ENCODE measurements at regions not wholly inside any gene's neighbourhood (a gene's known extent, or its start where the extent isn't known, plus 50 kb on each side); places are given as distances from the start of the nearest gene placed in this dataset.
"Not testable (repeated sequence)": the region's sequence is repeated elsewhere in the genome, so short reads cannot be mapped to it uniquely, and the experiment has no call there.

DNA sequence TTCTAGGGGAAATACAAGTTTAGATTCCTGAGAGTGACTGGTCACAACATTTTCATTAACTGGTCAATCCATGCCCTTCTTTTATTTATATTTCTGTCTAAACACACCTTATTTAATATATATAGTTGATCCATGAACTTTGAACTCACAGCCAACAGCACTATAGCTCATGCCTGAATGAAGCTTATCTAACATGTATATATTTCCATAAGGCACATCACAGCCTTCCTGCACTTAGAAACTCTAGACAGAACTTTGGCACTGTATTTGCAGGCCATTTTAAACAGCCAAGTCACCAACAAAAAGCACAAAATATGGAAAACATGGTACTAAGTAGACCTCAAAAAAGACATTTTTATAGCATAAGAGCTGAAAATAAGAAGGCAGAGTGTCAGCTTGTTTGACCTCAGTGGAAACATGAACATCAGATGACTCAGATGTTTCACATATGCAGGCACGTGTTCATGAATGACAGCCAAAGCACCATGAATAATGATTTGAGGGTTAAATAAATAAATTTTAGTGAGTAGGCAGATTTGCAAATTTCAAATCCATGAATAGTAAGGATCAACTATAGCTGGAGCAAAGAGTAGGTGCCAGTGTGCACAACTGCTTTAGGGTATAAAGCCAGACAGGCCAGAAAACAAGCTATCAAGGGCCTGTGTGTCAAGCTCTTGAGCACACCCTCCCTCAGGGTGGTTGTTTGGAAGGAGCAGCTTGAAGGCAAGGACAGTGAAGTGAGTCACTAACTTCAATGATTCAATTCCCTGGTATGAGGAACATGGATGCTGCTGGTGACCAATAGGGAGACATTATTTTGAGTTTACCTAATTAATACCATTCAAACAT lies 88.9 kb upstream of the NT5E start:
- no peak overlapping the region for H3K4me3 ChIP-seq (ENCODE audit: low read depth, low read length)
- DNase-seq (ENCODE audit: low read depth): peak; percentile 90

DNA sequence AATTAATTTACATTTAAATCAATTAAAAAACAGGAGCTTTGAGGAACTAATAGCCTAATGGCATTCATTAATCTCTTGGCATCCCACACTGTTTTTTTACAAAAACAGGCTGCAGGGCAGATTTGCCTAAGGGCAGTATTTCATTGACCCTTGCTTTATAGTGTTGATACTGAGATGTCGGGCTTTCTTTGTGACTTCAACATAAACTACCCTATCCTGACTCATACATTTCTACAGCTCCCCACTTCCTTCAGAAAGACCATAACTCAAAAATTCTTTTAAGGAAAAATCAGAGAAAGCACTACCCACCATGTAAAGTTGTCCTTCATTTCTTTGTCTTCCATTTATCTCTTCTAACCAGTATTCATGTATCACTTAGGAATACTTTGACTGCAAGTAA lies 92.2 kb upstream of the NT5E start:
- no peak for DNase-seq (ENCODE audit: low read depth)
- H3K4me3 ChIP-seq (ENCODE audit: low read depth, low read length): no peak overlapping the region

DNA sequence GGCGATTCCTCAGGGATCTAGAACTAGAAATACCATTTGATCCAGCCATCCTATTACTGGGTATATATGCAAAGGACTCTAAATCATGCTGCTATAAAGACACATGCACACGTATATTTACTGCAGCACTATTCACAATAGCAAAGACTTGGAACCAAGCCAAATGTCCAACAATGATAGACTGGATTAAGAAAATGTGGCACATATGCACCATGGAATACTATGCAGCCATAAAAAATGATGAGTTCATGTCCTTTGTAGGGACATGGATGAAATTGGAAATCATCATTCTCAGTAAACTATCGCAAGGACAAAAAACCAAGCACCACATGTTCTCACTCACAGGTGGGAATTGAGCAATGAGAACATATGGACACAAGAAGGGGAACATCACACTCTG lies 93.1 kb upstream of the NT5E start:
- H3K4me3 ChIP-seq (ENCODE audit: low read depth, low read length); DNase-seq (ENCODE audit: low read depth): not testable (repeated sequence)

DNA sequence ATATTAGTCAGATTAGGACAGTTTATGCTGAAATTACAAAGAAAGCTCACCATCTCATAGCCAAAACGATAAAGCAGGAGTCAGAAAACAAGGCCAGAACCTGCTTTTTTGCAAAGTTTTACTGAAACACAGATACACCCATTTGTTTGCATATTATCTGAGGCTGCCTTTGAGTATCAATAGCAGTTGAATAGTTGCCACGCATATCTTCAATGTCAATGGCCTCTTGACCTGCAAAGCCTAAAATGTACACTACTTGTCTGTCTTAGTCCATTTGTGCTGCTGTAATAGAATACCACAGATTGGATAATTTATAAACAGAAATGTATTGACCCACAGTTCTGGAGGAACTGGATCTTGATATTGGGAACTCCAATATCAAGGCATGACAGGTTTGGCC lies 94.1 kb upstream of the NT5E start:
- H3K4me3 ChIP-seq (ENCODE audit: low read depth, low read length): no peak overlapping the region
- DNase-seq (ENCODE audit: low read depth): no peak

DNA sequence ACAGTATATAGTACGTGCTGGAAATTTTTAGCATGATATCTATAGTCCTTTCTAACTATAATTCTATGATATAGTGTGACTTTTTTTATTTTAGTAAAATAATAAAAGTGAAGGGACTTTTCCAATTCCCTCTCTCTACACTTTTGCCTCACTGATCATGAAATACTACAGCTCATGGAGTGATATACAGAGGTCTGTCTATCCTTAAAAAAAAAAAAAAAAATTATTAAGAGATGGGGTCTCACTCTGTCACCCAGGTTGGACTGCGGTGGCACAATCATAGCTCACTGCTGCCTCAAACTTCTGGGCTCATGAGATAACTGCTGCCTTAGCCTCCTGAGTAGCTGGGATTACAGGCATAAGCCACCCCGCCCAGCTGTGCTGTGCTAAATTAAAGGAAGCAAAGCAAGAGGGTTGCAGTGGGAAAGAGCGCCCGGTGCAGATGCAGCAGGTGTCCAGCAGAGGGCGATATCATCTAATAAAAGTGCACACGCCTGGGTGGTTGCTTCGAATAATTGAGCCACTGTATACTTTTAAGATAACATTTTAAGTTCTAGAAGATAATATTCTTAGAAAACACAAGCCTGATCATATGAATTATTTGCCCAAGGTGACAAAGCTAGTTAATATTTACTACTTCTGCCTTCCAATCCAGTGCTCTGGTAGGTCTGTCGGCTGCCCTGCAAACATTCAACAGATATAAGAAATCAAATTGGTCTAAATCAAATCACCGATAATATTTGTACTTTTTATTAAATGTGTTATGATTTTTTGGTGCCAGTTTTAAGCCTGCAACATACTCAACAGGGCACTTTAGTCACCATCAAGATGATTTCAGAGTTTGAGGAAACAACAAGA lies 94.9 kb upstream of the NT5E start:
- peak; percentile 33 for DNase-seq (ENCODE audit: low read depth)
- H3K4me3 ChIP-seq (ENCODE audit: low read depth, low read length): no peak overlapping the region

DNA sequence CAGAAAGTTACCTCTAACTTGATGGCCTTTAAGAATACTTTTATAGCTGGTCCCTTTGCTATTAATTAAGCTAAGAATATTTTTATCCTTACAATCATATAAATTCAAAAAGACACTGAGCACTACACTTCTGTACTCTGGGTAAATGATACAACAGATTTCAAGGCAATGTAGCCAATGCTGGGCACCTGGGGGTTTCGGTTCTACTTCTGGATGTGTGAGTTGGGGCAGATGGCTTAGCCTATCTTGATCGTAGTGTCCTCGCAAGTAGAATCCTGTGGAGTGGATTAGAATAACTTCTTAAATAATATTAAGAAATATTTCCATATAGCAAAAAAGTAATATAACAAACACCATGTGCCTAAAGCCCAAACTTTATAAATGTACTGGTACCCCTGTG lies 96.9 kb upstream of the NT5E start:
- no peak overlapping the region for H3K4me3 ChIP-seq (ENCODE audit: low read depth, low read length)
- DNase-seq (ENCODE audit: low read depth): no peak

DNA sequence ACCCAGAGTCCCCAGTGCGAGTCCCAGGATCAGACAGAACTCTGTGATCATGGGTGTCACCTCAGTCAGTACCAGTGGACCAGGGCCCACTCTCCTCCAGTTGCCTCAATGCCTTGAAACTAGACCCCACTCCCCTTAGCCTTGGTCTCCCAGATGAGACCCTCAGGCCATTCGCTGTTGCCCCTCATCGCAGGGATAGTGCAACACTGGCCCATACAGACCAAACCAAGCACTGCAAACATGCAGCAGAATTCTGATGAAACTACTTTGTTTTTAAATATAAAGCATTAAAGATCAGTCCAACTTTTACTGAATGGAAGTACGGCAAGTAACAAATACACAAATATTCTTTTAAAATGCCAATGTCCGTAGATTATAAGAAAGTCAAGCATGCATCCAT lies 101.2 kb upstream of the NT5E start:
- DNase-seq (ENCODE audit: low read depth): no peak
- H3K4me3 ChIP-seq (ENCODE audit: low read depth, low read length): no peak overlapping the region

DNA sequence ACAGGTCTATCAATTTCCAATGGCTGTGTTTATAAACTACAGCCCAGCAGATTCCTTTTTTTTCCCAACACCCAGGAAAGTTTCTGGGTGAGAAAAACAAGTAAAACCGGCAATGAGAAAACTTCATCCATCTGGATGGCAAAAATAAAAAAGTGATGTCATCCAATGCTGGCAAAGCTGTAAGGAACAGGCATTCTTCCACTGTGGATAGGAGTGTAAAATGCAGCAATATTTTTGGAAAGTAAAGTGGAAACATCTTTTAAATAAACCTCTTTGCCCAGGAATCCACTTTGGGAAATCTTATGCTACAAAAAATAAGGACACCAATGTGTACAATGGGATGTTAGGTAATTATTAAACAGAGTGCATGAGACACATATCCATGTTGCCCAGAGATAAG lies 102.1 kb upstream of the NT5E start:
- no peak overlapping the region for H3K4me3 ChIP-seq (ENCODE audit: low read depth, low read length)
- DNase-seq (ENCODE audit: low read depth): no peak

DNA sequence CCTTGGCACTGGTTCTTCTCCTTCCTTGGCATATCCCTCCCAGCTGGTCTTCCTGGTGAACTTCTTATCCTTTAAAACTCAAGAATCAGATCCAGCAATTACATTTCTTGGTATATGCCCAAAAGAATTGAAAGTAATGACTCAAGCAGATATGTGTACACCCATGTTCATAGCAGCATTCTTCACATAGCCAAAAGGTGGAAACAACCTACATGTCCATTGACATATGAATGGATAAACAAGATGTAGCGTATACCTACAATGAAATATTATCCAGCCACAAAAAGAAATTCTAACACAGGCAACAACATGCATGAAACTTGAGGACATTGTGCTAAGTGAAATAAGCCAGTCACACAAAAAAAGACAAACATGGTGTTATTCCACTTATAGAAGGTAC lies 103.7 kb upstream of the NT5E start:
- no peak for DNase-seq (ENCODE audit: low read depth)
- no peak overlapping the region for H3K4me3 ChIP-seq (ENCODE audit: low read depth, low read length)

DNA sequence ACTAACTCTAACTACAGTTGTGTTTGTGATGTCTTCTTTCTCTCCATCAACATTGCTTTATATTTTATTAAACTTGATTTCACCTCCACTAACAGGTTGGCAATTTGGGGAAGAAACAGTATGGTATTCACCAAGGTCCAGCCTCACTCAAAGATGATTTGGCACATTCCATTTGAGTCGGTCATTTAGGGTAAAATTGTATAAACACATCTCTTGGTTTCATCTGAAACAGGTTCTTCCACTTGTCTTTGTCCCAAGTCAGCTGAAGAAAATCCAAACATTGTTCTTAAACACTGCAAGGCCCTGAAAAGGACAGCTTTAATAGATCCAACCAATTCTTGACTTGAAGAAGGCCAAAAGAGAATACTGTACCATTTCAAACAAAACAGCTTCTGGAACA lies 104.9 kb upstream of the NT5E start:
- no peak for DNase-seq (ENCODE audit: low read depth)
- no peak overlapping the region for H3K4me3 ChIP-seq (ENCODE audit: low read depth, low read length)

DNA sequence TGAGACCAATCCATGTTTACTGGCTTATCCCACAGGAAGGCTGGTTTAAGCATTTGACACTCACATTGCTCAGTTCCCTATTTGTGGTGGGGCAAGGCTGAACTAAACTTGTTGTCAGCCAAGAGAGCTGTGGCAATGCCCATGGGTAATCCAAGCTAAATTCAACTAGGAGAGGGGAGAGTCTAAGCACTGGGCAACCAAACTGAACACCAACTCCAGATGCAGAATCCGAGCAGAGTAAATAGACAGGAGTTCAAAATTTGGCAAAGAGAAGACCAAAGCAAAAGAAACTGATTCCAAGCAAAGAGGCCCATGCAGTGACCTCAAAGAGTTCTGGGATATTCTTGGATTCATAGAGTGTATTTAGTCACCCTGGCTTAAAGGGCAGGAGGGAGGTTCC lies 106.5 kb upstream of the NT5E start:
- DNase-seq (ENCODE audit: low read depth): no peak
- H3K4me3 ChIP-seq (ENCODE audit: low read depth, low read length): no peak overlapping the region

DNA sequence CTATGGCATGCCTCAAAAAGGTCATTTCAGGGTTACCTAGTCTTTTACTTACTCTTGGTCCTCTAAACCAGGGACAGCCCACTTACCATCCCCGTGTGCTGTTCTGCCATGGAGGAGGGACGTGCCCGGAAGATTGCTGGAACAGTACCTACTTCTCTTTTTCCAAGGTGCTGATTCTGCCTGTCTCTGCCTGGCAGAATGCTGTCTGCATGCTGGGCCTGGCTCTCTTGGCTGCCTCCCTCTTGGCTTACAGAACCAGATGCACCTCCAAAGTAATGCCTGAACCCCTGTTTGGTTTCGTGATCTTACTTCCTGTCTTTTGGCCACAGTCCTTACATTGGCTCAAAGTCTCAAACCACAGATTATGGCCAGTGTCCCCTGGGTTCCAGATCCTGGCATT lies 120.7 kb upstream of the NT5E start:
- DNase-seq (ENCODE audit: low read depth): no peak
- no peak overlapping the region for H3K4me3 ChIP-seq (ENCODE audit: low read depth, low read length)

DNA sequence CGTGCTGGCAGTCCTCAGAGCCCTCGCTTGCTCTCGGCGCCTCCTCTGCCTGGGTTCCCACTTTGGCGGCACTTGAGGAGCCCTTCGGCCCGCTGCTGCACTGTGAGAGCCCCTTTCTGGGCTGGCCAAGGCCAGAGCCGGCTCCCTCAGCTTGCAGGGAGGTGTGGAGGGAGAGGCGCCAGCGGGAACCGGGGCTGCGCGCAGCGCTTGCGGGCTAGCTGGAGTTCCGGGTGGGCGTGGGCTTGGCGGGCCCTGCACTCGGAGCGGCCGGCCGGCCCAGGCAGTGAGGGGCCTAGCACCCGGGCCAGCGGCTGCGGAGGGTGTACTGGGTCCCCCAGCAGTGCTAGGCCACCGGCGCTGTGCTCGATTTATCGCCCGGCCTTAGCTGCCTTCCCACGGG lies 124.1 kb upstream of the NT5E start:
- DNase-seq (ENCODE audit: low read depth); H3K4me3 ChIP-seq (ENCODE audit: low read depth, low read length): not testable (repeated sequence)

DNA sequence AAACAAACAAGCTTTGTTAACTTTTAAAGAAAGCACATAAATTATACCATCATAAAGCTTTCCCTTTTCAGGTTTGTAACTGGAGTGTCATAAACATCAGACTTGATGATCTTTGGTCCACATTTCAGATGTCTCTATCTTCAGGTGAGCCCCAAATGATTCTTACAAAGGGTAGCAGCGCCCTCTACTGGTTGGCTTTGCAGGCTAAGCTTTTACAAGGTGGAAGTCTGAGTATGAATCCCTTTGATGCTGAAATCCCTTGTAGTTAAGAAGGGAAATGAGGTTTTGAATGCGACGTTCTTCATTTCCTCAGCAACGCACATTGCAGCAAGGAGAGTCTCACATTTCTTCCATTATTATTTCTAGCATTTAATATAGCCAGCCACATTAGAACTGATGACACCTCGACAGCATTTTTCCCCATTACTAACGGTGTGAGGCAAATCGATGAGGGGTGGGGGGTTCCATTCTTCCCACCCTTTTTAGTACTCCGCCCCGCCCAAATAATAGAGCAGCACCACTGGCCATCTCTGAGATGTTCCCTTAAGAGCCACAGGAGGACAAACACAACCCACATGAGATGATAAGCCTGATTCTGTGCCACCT lies 126.3 kb upstream of the NT5E start:
- H3K4me3 ChIP-seq (ENCODE audit: low read depth, low read length): no peak overlapping the region
- peak; percentile 46 for DNase-seq (ENCODE audit: low read depth)

DNA sequence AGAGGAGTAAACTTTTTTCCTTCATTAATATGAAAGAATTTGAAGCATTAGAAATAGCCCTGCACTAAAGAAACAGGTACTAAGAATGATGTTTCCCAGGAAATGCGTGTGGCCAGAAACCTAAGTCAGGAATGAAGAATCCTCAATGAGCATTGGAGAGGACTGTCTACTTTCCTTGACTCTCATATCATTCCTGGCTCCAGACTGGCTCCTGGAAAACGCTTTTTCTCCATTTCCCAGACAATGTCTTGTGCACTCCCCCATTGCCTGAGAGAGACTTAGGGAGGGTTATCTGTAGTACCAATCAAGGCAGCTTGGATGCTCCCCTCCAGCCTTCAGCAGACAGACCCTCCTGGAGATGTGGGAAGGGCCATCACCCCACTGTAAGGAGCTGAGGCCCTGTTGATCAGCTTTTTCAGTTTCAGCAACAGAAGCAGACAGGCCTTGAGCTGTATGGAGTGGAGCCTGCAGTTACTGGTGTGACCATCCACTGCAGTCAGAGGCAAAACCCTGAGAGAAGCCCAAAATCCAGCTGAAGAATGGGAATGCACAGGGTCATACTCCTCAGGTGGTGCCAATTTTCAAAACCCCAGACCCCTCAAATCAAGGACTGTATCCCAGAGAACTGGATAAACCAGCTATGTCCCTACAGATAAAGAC lies 127.3 kb upstream of the NT5E start:
- DNase-seq (ENCODE audit: low read depth): no peak
- no peak overlapping the region for H3K4me3 ChIP-seq (ENCODE audit: low read depth, low read length)

DNA sequence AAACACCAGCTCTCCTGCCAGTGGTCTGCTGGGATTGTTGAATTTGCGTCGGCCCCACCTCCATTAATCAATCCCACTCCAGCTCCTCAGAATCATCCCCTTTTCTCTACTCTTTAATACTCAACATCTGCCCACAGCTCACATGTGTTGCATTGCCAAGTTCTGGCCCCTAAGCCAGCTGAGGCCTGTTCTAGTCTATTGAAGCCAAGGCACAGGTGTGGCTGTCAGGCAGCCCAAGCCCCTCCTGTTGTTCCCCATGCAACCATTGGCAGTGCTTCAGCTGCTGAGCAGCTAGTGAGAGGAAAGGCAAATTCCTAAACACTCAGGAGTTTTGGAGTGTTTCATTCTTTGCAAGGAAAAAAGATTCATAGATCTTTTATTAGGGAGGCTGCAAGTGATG lies 128.0 kb upstream of the NT5E start:
- no peak overlapping the region for H3K4me3 ChIP-seq (ENCODE audit: low read depth, low read length)
- no peak for DNase-seq (ENCODE audit: low read depth)

DNA sequence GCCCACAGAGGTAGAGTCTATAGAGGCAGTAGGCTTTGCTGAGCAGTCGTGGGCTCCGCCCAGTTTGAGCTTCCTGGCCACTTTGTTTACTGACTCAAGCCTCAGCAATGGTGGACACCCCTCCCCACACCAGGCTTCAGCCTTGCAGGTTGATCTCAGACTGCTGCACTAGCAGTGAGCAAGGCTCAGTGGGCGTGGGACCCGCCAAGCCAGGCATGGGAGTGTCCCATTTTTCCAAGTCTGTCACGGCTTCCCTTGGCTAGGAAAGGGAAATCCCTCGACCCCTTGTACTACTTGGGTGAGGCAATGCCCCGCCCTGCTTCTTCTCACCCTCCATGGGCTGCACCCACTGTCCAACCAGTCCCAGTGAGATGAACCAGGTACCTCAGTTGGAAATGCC lies 135.3 kb upstream of the NT5E start:
- DNase-seq (ENCODE audit: low read depth): no peak
- H3K4me3 ChIP-seq (ENCODE audit: low read depth, low read length): no peak overlapping the region

DNA sequence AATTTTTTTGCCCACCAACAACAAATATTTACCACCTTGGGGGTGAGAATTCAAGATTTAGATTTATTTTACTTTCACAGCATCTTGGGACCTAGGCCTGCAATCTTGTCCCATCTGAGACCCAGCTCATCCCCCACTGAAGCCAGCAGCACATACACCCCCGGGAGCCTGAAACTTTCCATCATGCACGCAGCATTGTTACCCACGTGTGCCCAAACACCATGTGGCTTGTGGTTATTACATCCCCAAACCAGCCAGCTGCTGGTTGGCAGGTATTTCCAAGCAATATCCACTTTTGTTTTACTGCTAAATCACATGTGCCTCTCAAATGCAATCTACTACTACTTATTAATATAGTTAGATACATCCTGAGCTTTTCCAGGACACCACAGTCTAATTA lies 149.3 kb upstream of the NT5E start:
- no peak for DNase-seq (ENCODE audit: low read depth)

DNA sequence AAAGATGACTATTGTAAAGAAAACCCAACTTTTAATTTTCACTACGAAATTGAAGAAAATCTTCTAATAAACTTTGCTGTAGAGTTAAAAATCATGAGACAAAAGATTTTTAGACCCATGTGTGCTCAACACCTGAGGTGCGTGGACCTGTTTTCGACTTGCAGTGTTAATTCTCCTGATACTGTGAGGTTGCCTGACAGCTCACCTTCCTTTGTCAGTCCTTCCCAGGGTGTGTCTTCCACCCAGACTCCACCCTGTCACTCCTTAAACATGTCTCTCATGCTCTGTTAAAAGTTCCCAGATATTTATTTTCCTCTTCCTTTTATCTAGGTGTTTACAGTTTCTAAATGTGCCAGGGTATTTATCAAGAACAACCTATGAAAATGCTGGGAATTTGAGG lies 151.3 kb upstream of the NT5E start:
- no peak for DNase-seq (ENCODE audit: low read depth)
- H3K4me3 ChIP-seq (ENCODE audit: low read depth, low read length): no peak overlapping the region

More for the DNA sequence above, 149.3 kb upstream of the NT5E start:
- H3K4me3 ChIP-seq (ENCODE audit: low read depth, low read length): no peak overlapping the region

DNA sequence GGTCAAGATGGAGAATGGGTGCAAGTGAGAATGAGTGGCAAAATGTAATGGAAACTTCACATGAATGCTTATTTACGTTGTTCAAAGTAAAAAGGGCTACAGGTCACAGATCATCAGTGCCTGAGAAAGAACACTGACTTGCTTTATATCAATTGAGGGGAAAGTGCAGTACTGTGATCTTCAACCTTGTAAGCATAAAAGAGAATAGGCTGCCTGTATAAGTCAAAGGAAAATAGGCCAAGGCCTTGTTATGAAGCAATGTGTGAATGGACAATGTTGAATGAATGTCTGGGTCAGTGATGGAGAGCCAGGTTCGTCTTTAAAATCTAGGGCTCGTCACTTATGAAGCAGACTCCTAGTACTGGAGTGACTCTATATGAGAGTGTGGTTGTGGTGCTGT lies 158.6 kb upstream of the NT5E start:
- H3K4me3 ChIP-seq (ENCODE audit: low read depth, low read length): no peak overlapping the region

More for the DNA sequence above, 158.6 kb upstream of the NT5E start:
- DNase-seq (ENCODE audit: low read depth): no peak

Measured in skeletal muscle cell (primary cell).